GM21576 (cell line): ENCODE measurements at regions not wholly inside any gene's neighbourhood (a gene's known extent, or its start where the extent isn't known, plus 50 kb on each side); places are given as distances from the start of the nearest gene placed in this dataset.

ENCODE experiments used
- ATAC-seq: cut with Tn5 transposase; IDR thresholded peaks from one replicate; pipeline ENCODE4 v1.9.1; 2021; ENCODE audit warnings: mild to moderate bottlenecking, moderate library complexity; ENCODE audit not compliant: unreplicated experiment

GRCh38 chr1:194233069-194233468 lies 1046.7 kb upstream of the B3GALT2 start:
- no peak for ATAC-seq

GRCh38 chr1:194230351-194231144 lies 1044.1 kb upstream of the B3GALT2 start:
- ATAC-seq: no peak

- no peak for ATAC-seq
Measured at GRCh38 chr1:194228427-194228826, 1042.0 kb upstream of the B3GALT2 start.

GRCh38 chr1:194227161-194227560 lies 1040.7 kb upstream of the B3GALT2 start:
- ATAC-seq: no peak

GRCh38 chr1:194225821-194226220 lies 1039.4 kb upstream of the B3GALT2 start:
- peak; percentile 98 for ATAC-seq

DNA sequence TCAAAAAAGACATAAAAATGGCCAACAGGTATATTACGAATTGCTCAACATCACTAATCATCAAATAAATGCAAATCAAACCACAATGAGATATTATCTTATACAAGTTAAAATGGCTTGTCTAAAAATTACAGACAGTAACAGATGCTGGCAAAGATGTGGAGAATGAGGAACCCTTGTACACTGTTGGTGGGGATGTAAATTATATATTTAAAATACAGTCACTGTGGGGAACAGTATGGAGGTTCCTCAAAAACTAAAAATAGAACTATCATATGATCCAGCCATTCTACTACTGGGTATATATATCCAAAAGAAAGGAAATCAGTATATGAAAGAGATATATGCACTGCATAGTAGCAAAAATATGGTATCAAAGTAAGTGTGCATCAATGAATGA lies 1037.2 kb upstream of the B3GALT2 start:
- ATAC-seq: no peak

DNA sequence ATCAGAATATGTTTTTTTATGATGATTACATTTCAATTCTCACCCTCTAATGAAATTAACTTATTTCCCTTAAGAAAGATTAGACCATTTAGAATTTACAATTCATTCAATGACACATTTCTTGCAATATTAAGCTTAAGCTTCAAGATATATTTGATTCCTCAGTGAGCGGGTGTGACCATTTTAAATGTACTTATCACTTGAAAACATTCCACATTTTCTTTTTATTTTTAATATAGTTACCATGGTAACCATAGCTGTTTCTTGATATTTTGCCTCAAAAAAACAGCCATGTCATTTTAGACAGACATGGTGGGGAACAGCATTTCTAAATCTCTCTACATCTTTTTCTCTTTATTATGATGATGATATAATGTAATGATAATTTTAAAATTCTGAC lies 1029.0 kb upstream of the B3GALT2 start:
- ATAC-seq: no peak

DNA sequence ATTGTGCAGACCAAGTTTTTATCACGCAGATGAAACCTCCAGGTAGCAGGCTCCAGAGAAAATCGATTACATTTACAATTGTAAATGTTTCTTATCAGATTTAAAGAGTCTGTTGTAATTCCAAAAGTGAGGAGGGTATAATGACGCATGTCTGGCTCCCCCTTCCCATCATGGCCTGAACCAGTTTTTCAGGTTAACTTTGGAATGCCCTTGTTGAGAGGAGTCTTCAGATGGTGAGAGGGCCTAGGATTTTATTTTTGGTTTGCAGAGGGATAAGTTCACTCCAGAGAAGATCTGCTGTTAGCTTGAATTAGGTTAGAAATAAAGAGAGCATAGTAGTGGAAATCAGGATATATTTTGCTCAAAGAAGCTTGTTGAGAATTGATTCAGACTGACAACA lies 1028.3 kb upstream of the B3GALT2 start:
- ATAC-seq: no peak

DNA sequence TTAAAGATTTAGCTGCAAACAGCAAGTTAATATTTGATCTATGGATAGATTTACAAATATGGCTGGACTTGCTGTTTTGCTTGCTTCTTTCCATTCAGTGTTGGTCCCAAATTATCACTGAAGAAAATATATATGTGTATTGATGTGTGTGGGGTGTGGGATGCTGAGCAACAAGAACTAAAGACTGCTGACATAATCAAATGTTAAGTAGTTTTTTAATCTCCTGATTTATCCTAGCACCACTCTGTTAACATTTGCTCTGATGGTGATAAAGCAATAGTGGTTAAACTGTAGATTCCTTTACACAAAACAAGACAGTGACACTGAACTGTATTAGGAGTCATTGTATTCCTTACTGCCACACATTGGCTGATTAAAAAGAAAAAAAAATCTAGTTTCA lies 1023.5 kb upstream of the B3GALT2 start:
- ATAC-seq: no peak

GRCh38 chr1:194208674-194209073 lies 1022.3 kb upstream of the B3GALT2 start:
- ATAC-seq: no peak

GRCh38 chr1:194196562-194196961 lies 1010.1 kb upstream of the B3GALT2 start:
- no peak for ATAC-seq

GRCh38 chr1:194194724-194195123 lies 1008.3 kb upstream of the B3GALT2 start:
- no peak for ATAC-seq

DNA sequence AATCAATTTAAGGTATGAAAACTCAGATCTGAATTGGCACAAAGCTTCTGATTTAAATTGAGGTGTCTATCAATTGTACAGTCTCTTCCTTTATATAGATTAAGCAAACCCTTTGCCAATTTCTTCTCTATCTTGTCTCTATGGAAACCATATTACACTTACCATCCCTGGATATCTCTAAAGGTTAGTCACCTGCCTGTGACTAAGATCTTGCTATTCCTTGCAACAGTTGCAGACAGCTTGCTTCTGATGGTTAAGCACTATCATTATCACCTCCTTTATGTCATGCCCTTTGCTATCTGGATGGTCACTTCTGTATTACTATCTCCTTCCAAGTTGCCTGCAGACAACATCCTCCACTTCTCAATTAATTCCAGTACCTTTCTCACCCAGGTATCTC lies 998.6 kb upstream of the B3GALT2 start:
- no peak for ATAC-seq

GRCh38 chr1:194184425-194184824 lies 998.0 kb upstream of the B3GALT2 start:
- no peak for ATAC-seq

DNA sequence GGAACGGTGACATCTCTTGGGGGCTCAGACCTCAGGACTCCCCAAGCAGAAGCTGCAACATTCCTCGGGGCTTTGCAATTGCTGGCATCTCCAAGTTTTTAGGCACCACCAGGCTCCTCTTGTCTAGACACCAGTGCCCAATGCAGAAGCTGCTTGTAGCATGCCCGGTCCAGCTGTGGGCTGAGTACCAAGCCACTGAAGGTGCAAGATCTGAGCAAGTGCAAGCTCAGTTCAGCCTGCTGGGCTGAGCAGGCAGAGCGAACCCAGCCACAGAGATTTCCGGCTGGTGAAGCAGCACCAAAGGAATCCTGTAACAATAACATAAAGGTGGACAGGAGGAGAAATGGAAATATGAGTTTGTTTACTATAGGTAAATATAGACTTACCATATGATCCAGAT lies 995.4 kb upstream of the B3GALT2 start:
- no peak for ATAC-seq

DNA sequence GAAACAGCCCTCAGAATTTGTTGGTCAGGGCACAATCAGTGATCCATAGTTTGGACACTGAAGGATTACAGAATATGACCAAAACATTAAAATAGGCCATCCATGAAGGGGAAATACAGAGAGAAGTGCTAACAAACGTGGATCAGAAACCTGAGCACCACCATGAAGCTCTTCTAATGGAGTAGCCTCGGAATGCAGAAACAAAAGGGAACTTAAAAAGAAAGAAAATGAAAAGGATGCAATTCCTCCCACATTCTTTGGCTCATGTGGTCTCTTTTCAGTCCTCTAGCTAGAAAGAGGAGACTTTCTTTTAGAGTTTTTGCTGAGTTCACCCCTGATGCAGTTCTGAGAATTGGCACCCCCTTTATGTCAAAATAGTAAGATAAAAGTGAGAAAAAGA lies 989.8 kb upstream of the B3GALT2 start:
- ATAC-seq: no peak

DNA sequence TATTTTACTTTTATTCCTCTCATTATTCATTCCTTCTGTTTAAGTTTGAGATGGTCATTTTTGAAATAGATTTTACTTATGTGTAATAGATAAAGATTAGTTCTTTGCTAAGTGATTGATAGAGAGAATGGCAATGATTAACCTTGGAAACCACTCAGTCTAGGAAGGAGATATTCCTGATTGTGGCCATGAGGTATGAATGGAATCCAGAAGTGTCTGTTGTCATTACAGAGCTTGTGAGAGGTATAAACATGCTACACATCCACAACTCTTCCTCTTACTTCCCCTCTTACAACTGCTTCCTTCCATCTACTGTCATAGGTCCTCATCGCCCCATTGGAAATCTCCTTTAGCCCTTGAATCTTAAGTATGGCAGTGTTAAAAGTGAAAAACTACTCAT lies 988.8 kb upstream of the B3GALT2 start:
- ATAC-seq: no peak

- ATAC-seq: no peak
Measured at GRCh38 chr1:194174528-194174927, 988.1 kb upstream of the B3GALT2 start.

- no peak for ATAC-seq
Measured at GRCh38 chr1:194171596-194171995, 985.2 kb upstream of the B3GALT2 start.

DNA sequence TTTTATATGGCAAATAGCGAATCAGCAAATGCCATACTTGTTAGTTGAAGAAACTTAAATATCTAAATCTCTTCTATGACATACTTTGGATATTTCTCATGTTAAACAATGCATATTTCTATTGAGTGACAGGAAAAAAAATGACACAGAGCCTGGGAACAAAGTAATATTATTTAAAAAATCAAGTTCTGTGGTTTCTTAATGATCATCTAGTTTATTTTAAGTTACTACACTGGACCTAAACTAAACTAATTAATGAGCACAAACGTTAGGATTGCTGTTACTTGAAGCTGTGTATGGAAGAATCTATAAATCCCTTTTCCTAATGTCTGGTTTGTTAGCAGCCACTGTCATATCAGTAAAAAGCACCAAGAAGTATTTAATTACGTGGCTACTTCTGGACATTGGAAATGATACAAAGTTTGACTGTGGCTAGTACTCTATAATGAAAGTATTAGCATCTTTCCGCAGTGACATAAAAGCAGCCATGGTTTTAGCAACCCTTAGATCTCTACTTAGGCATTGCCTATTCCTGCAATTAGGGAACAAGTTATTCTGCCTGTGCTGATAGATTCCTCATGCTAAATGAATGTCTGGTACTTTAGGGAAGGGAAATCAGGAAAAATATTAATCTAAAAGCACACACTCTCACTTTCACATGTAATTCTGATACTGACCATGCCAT lies 981.7 kb upstream of the B3GALT2 start:
- ATAC-seq: no peak

- ATAC-seq: no peak
Measured at GRCh38 chr1:194164755-194165154, 978.3 kb upstream of the B3GALT2 start.

GRCh38 chr1:194161591-194161990 lies 975.2 kb upstream of the B3GALT2 start:
- ATAC-seq: no peak

DNA sequence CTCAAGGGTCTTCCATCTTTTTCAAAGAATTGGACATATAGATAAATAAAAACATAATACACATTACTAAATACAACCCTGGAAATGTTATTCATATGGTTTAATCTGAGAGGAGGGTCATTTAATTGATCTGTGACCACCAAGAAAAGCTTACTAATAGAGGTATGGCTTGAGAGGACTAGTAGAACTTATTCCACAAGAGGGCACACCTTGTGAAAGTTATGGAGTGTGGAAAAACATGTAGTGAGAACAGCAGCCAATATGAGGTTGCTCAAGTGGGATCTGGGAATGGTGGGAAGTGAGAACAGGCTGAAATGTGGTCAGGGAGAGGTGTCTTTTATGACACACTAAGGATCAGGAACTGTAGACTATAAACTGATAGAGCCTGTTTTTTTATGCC lies 973.5 kb upstream of the B3GALT2 start:
- no peak for ATAC-seq
